ENCODE measurements at regions not wholly inside any gene's neighbourhood (a gene's known extent, or its start where the extent isn't known, plus 50 kb on each side); places are given as distances from the start of the nearest gene placed in this dataset.

- TF ChIP-seq CTCF (IDR thresholded peaks at IDR 0.05 in 4 of 5, conservative IDR thresholded peaks at IDR 0.05 in 1 of 5) (no peak), POLR2A (IDR thresholded peaks at IDR 0.05) (no peak)
Observed at GRCh38 chr5:73291873-73292272, 118.9 kb downstream of the TMEM174 start.

All from gastrocnemius medialis (tissue), 4 donors.